Naive thymus-derived CD4-positive, alpha-beta T cell (primary cell): ENCODE measurements at regions not wholly inside any gene's neighbourhood (a gene's known extent, or its start where the extent isn't known, plus 50 kb on each side); places are given as distances from the start of the nearest gene placed in this dataset.

ENCODE experiments used
- ATAC-seq: fragments of 150-1000 bp; cut with Tn5 transposase; 2 replicates; pipeline ENCODE4 v1.10.0; 2021; ENCODE audit warnings: mild to moderate bottlenecking, moderate library complexity
- CTCF ChIA-PET: fragments of 350-600 bp; sonication (Branson Sonifier 250); formaldehyde crosslinking; loops from one replicate; lab custom pipeline; 2021; ENCODE audit warnings: antibody characterized with exemption; lab: Charles Lee
- POLR2A ChIA-PET: fragments of 350-600 bp; sonication (Branson Sonifier 250); formaldehyde crosslinking; loops from one replicate; lab custom pipeline; 2021; ENCODE audit warnings: antibody characterized with exemption, inconsistent platforms; lab: Charles Lee
- DNase-seq, 9 donors: peaks; one replicate each; pipeline versions ENCODE4 v3.0.0 to v3.0.0-alpha.2; 2020 to 2022; ENCODE audit warnings: mixed read lengths in 1 of 9
- H3K27ac ChIP-seq: one replicate; pipeline ENCODE4 v1.7.0; 2013; ENCODE audit warnings: mild to moderate bottlenecking, low read depth, low read length, moderate library complexity
- H3K27me3 ChIP-seq, 2 donors: one replicate each; pipeline ENCODE4 v1.7.0; 2013; ENCODE audit warnings: low read length in 2 of 2, mild to moderate bottlenecking in 2 of 2, moderate library complexity in 2 of 2; ENCODE audit not compliant: control insufficient read depth in 2 of 2, insufficient read depth in 2 of 2
- H3K36me3 ChIP-seq, 3 experiments: 1 replicate in 2 of 3; 2 replicates in 1 of 3; pipeline ENCODE4 v1.7.0; 2013; ENCODE audit warnings: low read length in 3 of 3, mild to moderate bottlenecking in 3 of 3, moderate library complexity in 1 of 3; ENCODE audit not compliant: insufficient read depth in 3 of 3, control insufficient read depth in 2 of 3
- H3K4me1 ChIP-seq, 2 donors: one replicate each; pipeline ENCODE4 v1.7.0; 2013; ENCODE audit warnings: low read length in 2 of 2, mild to moderate bottlenecking in 2 of 2, moderate library complexity in 1 of 2; ENCODE audit not compliant: control insufficient read depth in 2 of 2, insufficient read depth in 2 of 2
- H3K4me3 ChIP-seq: 2 replicates; pipeline ENCODE4 v1.7.0; 2013; ENCODE audit warnings: mild to moderate bottlenecking, low read length
- H3K9me3 ChIP-seq, 3 experiments: 1 replicate in 2 of 3; 2 replicates in 1 of 3; pipeline ENCODE4 v1.7.0; 2013; ENCODE audit warnings: low read length in 3 of 3; ENCODE audit not compliant: control insufficient read depth in 2 of 3
- H3K27ac Mint-ChIP-seq, 9 donors: one replicate each; pipeline ENCODE4 v1.8.0; 2020 to 2022; ENCODE audit warnings: mixed read lengths in 9 of 9, mild to moderate bottlenecking in 8 of 9, moderate library complexity in 5 of 9, inconsistent platforms in 2 of 9
- H3K27me3 Mint-ChIP-seq, 5 donors: one replicate each; pipeline ENCODE4 v1.8.0; 2021 to 2022; ENCODE audit warnings: mixed read lengths in 5 of 5, mild to moderate bottlenecking in 1 of 5
- H3K36me3 Mint-ChIP-seq, 5 donors: one replicate each; pipeline ENCODE4 v1.8.0; 2020 to 2022; ENCODE audit warnings: mixed read lengths in 5 of 5, mild to moderate bottlenecking in 3 of 5, inconsistent platforms in 1 of 5
- H3K4me1 Mint-ChIP-seq, 7 donors: one replicate each; pipeline ENCODE4 v1.8.0; 2020 to 2022; ENCODE audit warnings: mixed read lengths in 7 of 7, mild to moderate bottlenecking in 3 of 7, inconsistent platforms in 1 of 7
- H3K4me3 Mint-ChIP-seq, 10 donors: one replicate each; pipeline ENCODE4 v1.8.0; 2020 to 2022; ENCODE audit warnings: mild to moderate bottlenecking in 10 of 10, mixed read lengths in 10 of 10, moderate library complexity in 6 of 10, inconsistent platforms in 2 of 10
- H3K9me3 Mint-ChIP-seq, 11 donors: one replicate each; pipeline ENCODE4 v1.8.0; 2020 to 2022; ENCODE audit warnings: mixed read lengths in 11 of 11, mild to moderate bottlenecking in 4 of 11, inconsistent platforms in 1 of 11, moderate library complexity in 1 of 11
- intact Hi-C, 2 donors: fragments of 100-400 bp; cut with micrococcal nuclease; formaldehyde crosslinking; loops; one replicate each; pipeline ENCODE4 v1.15.1; 2023

GRCh38 chr1:58317694-58318093 is 228.8 kb downstream of the OMA1 start:
- peaks cover 0 to 14% (median 4%) of the 10 kb centered on the region in 11 donors for H3K9me3 Mint-ChIP-seq
- no peak for DNase-seq
- POLR2A ChIA-PET, result no interaction called here

GRCh38 chr1:58317086-58317485 is 229.4 kb downstream of the OMA1 start:
- peaks cover 0 to 12% (median 5%) of the 10 kb centered on the region in 5 donors for H3K27me3 Mint-ChIP-seq

More at GRCh38 chr1:58317694-58318093, 228.8 kb downstream of the OMA1 start:
- Histone ChIP-seq H3K4me1 (no peaks in the 10 kb centered on the region), H3K27ac (no peak overlapping the region), H3K36me3 (no peaks in the 10 kb centered on the region), H3K4me3 (no peak overlapping the region), H3K27me3 (no peaks in the 10 kb centered on the region), H3K9me3 (no peaks in the 10 kb centered on the region)
- H3K4me3 Mint-ChIP-seq, result no peak overlapping the region
- intact Hi-C loops, result no loop called here
- peaks cover 0 to 33% (median 9%) of the 10 kb centered on the region in 5 donors for H3K36me3 Mint-ChIP-seq
- CTCF ChIA-PET, result no interaction called here
- peaks cover 0 to 12% (median 5%) of the 10 kb centered on the region in 5 donors for H3K27me3 Mint-ChIP-seq
- H3K4me1 Mint-ChIP-seq, result peaks cover 0 to 5% (median 0%) of the 10 kb centered on the region in 7 donors
- no peak for ATAC-seq
- no peak overlapping the region for H3K27ac Mint-ChIP-seq

GRCh38 chr1:58316141-58316540 is 230.4 kb downstream of the OMA1 start:
- ATAC-seq, result no peak
- peaks cover 0 to 5% (median 2%) of the 10 kb centered on the region in 11 donors for H3K9me3 Mint-ChIP-seq
- H3K4me1 ChIP-seq, result no peaks in the 10 kb centered on the region
- no peaks in the 10 kb centered on the region for H3K27me3 ChIP-seq
- peaks cover 0 to 31% (median 6%) of the 10 kb centered on the region in 5 donors for H3K36me3 Mint-ChIP-seq
- ChIA-PET CTCF (no interaction called here), POLR2A (no interaction called here)
- no peak overlapping the region for H3K27ac ChIP-seq
- H3K27ac Mint-ChIP-seq, result no peak overlapping the region
- DNase-seq, result no peak
- H3K9me3 ChIP-seq, result no peaks in the 10 kb centered on the region
- intact Hi-C loops, result no loop called here
- no peak overlapping the region for H3K4me3 ChIP-seq
- no peak overlapping the region for H3K4me3 Mint-ChIP-seq
- H3K27me3 Mint-ChIP-seq, result peaks cover 0 to 12% (median 5%) of the 10 kb centered on the region in 5 donors
- H3K36me3 ChIP-seq, result no peaks in the 10 kb centered on the region
- H3K4me1 Mint-ChIP-seq, result peaks cover 0 to 4% (median 0%) of the 10 kb centered on the region in 7 donors

More at GRCh38 chr1:58317086-58317485, 229.4 kb downstream of the OMA1 start:
- Histone ChIP-seq H3K9me3 (no peaks in the 10 kb centered on the region), H3K4me3 (no peak overlapping the region), H3K4me1 (no peaks in the 10 kb centered on the region), H3K27me3 (no peaks in the 10 kb centered on the region), H3K36me3 (no peaks in the 10 kb centered on the region), H3K27ac (no peak overlapping the region)
- Mint-ChIP-seq H3K36me3 (peaks cover 0 to 33% (median 9%) of the 10 kb centered on the region in 5 donors), H3K4me1 (peaks cover 0 to 5% (median 0%) of the 10 kb centered on the region in 7 donors), H3K4me3 (no peak overlapping the region), H3K9me3 (peaks cover 0 to 10% (median 3%) of the 10 kb centered on the region in 11 donors), H3K27ac (no peak overlapping the region)
- intact Hi-C loops, result no loop called here
- ATAC-seq, result no peak
- POLR2A ChIA-PET, result no interaction called here
- CTCF ChIA-PET, result no interaction called here
- no peak for DNase-seq

GRCh38 chr1:58312971-58313563 is 233.5 kb downstream of the OMA1 start:
- CTCF ChIA-PET, result interaction anchor here (0.9 kb wide), 1 partner anchor 12 kb away, joined by 3 read pairs; no protein-coding TSS in a partner anchor
- no peak for ATAC-seq

GRCh38 chr1:58312461-58312860 is 234.1 kb downstream of the OMA1 start:
- no peaks in the 10 kb centered on the region for H3K27me3 ChIP-seq
- H3K36me3 Mint-ChIP-seq, result peaks cover 0 to 16% (median 3%) of the 10 kb centered on the region in 5 donors
- peaks cover 0 to 12% (median 5%) of the 10 kb centered on the region in 5 donors for H3K27me3 Mint-ChIP-seq
- no peaks in the 10 kb centered on the region for H3K36me3 ChIP-seq
- H3K4me3 Mint-ChIP-seq, result no peak overlapping the region
- ATAC-seq (no peak), DNase-seq (no peak)
- no peak overlapping the region for H3K27ac ChIP-seq
- intact Hi-C loops, result no loop called here
- H3K9me3 Mint-ChIP-seq, result no peaks in the 10 kb centered on the region
- CTCF ChIA-PET, result interaction anchor here (0.9 kb wide), 1 partner anchor 13 kb away, joined by 3 read pairs; no protein-coding TSS in a partner anchor
- no peak overlapping the region for H3K4me3 ChIP-seq
- no peaks in the 10 kb centered on the region for H3K9me3 ChIP-seq
- no peak overlapping the region for H3K27ac Mint-ChIP-seq
- POLR2A ChIA-PET, result no interaction called here
- H3K4me1 ChIP-seq, result no peaks in the 10 kb centered on the region
- H3K4me1 Mint-ChIP-seq, result peaks cover 0 to 3% (median 0%) of the 10 kb centered on the region in 7 donors

More at GRCh38 chr1:58312971-58313563, 233.5 kb downstream of the OMA1 start:
- peaks cover 0 to 3% (median 0%) of the 10 kb centered on the region in 7 donors for H3K4me1 Mint-ChIP-seq
- no peaks in the 10 kb centered on the region for H3K9me3 ChIP-seq
- H3K27me3 ChIP-seq, result no peaks in the 10 kb centered on the region
- peaks cover 0 to 16% (median 3%) of the 10 kb centered on the region in 5 donors for H3K36me3 Mint-ChIP-seq
- no peak overlapping the region for H3K4me3 ChIP-seq
- POLR2A ChIA-PET, result no interaction called here
- H3K27ac ChIP-seq, result no peak overlapping the region
- no peaks in the 10 kb centered on the region for H3K36me3 ChIP-seq
- H3K9me3 Mint-ChIP-seq, result no peaks in the 10 kb centered on the region
- intact Hi-C loops, result no loop called here
- no peak overlapping the region for H3K4me3 Mint-ChIP-seq
- H3K27me3 Mint-ChIP-seq, result peaks cover 0 to 12% (median 5%) of the 10 kb centered on the region in 5 donors
- no peak overlapping the region for H3K27ac Mint-ChIP-seq
- no peak for DNase-seq
- H3K4me1 ChIP-seq, result no peaks in the 10 kb centered on the region

GRCh38 chr1:58310881-58311280 is 235.6 kb downstream of the OMA1 start:
- H3K27ac Mint-ChIP-seq, result no peak overlapping the region

GRCh38 chr1:58310469-58310868 is 236.1 kb downstream of the OMA1 start:
- DNase-seq (no peak), ATAC-seq (no peak)
- POLR2A ChIA-PET, result no interaction called here
- CTCF ChIA-PET, result no interaction called here
- Histone ChIP-seq H3K36me3 (no peaks in the 10 kb centered on the region), H3K4me3 (no peak overlapping the region), H3K9me3 (no peaks in the 10 kb centered on the region), H3K4me1 (no peaks in the 10 kb centered on the region), H3K27me3 (no peaks in the 10 kb centered on the region), H3K27ac (no peak overlapping the region)
- Mint-ChIP-seq H3K4me1 (peaks cover 0 to 3% (median 0%) of the 10 kb centered on the region in 7 donors), H3K36me3 (peaks cover 0 to 17% (median 0%) of the 10 kb centered on the region in 5 donors), H3K9me3 (no peaks in the 10 kb centered on the region), H3K4me3 (no peak overlapping the region), H3K27ac (no peak overlapping the region), H3K27me3 (peaks cover 0 to 6% (median 0%) of the 10 kb centered on the region in 5 donors)
- intact Hi-C loops, result no loop called here

More at GRCh38 chr1:58310881-58311280, 235.6 kb downstream of the OMA1 start:
- H3K27ac ChIP-seq, result no peak overlapping the region
- Mint-ChIP-seq H3K36me3 (peaks cover 0 to 17% (median 0%) of the 10 kb centered on the region in 5 donors), H3K27me3 (peaks cover 0 to 6% (median 0%) of the 10 kb centered on the region in 5 donors), H3K9me3 (no peaks in the 10 kb centered on the region), H3K4me1 (peaks cover 0 to 3% (median 0%) of the 10 kb centered on the region in 7 donors), H3K4me3 (no peak overlapping the region)
- DNase-seq (no peak), ATAC-seq (no peak)
- H3K36me3 ChIP-seq, result no peaks in the 10 kb centered on the region
- POLR2A ChIA-PET, result no interaction called here
- intact Hi-C loops, result no loop called here
- CTCF ChIA-PET, result no interaction called here
- H3K27me3 ChIP-seq, result no peaks in the 10 kb centered on the region
- no peak overlapping the region for H3K4me3 ChIP-seq
- H3K4me1 ChIP-seq, result no peaks in the 10 kb centered on the region
- no peaks in the 10 kb centered on the region for H3K9me3 ChIP-seq
